ENCODE measurements at regions not wholly inside any gene's neighbourhood (a gene's known extent, or its start where the extent isn't known, plus 50 kb on each side); places are given as distances from the start of the nearest gene placed in this dataset.
"Not testable (repeated sequence)": the region's sequence is repeated elsewhere in the genome, so short reads cannot be mapped to it uniquely, and the experiment has no call there.

- Histone ChIP-seq H3K36me3 (ENCODE audit: control insufficient read depth in 1 of 2, insufficient read depth in 2 of 2, low read length in 2 of 2) (no peaks in the 10 kb centered on the region), H3K4me1 (ENCODE audit: control insufficient read depth in 1 of 2, insufficient read depth in 2 of 2, low read length in 2 of 2) (no peaks in the 10 kb centered on the region), H3K27ac (ENCODE audit: low read length) (no peak overlapping the region), H3K4me3 (ENCODE audit: low read depth in 1 of 2, low read length in 2 of 2) (no peak overlapping the region), H3K9me3 (ENCODE audit: control insufficient read depth in 1 of 2, low read length in 2 of 2) (peaks cover 0 to 9% of the 10 kb centered on the region in 2 donors), H3K27me3 (ENCODE audit: low read depth, low read length) (no peaks in the 10 kb centered on the region)
Measured at GRCh38 chr1:30462166-30462565, 261.2 kb downstream of the MATN1 start.

DNA sequence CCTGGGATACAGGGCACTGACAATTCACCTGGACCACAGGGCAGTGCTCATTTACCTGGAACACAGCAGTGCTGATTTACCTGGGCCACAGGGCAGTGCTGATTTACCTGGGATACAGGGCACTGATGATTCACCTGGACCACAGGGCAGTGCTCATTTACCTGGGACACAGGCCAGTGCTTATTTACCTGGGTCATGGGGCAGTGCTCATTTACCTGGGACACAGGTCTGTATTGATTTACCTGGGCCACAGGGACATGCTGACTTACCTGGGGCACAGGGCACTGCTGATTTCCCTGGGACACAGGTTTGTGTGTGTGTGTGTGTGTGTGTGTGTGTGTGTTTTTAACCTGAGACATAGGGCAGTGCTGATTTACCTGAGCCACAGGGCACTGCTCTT, 261.7 kb downstream of the MATN1 start:
- H3K36me3 ChIP-seq (ENCODE audit: control insufficient read depth in 1 of 2, insufficient read depth in 2 of 2, low read length in 2 of 2) = no peaks in the 10 kb centered on the region
- no peaks in the 10 kb centered on the region for H3K27me3 ChIP-seq (ENCODE audit: low read depth, low read length)
- H3K4me3 ChIP-seq (ENCODE audit: low read depth in 1 of 2, low read length in 2 of 2) = no peak overlapping the region
- no peaks in the 10 kb centered on the region for H3K4me1 ChIP-seq (ENCODE audit: control insufficient read depth in 1 of 2, insufficient read depth in 2 of 2, low read length in 2 of 2)
- H3K9me3 ChIP-seq (ENCODE audit: control insufficient read depth in 1 of 2, low read length in 2 of 2) = peaks cover 0 to 9% of the 10 kb centered on the region in 2 donors
- H3K27ac ChIP-seq (ENCODE audit: low read length) = no peak overlapping the region

GRCh38 chr1:30460661-30461060, 262.7 kb downstream of the MATN1 start:
- Histone ChIP-seq H3K9me3 (ENCODE audit: control insufficient read depth in 1 of 2, low read length in 2 of 2) (peaks cover 0 to 9% of the 10 kb centered on the region in 2 donors), H3K4me1 (ENCODE audit: control insufficient read depth in 1 of 2, insufficient read depth in 2 of 2, low read length in 2 of 2) (no peaks in the 10 kb centered on the region), H3K27me3 (ENCODE audit: low read depth, low read length) (no peaks in the 10 kb centered on the region), H3K27ac (ENCODE audit: low read length) (no peak overlapping the region), H3K36me3 (ENCODE audit: control insufficient read depth in 1 of 2, insufficient read depth in 2 of 2, low read length in 2 of 2) (no peaks in the 10 kb centered on the region), H3K4me3 (ENCODE audit: low read depth in 1 of 2, low read length in 2 of 2) (no peak overlapping the region)

DNA sequence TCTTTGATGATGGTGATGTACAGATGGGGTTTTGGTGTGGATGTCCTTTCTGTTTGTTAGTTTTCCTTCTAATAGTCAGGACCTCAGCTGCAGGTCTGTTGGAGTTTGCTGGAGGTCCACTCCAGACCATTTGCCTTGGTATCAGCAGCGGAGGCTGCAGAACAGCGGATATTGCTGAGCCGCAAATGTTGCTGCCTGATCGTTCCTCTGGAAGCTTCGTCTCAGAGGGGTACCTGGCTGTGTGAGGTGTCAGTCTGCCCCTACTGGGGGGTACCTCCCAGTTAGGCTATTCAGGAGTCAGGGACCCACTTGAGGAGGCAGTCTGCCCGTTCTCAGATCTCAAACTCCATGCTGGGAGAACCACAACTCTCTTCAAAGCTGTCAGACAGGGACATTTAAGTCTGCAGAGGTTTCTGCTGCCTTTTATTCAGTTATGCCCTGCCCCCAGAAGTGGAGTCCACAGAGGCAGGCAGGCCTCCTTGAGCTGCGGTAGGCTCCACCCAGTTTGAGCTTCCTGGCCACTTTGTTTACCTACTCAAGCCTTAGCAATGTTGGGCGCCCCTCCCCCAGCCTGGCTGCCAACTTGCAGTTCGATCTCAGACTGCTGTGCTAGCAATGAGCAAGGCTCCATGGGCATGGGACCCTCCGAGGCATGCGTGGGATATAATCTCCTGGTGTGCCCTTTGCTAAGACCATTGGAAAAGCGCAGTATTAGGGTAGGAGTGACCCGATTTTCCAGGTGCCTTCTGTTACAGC, 264.5 kb downstream of the MATN1 start:
- H3K27ac ChIP-seq (ENCODE audit: low read length); H3K36me3 ChIP-seq (ENCODE audit: control insufficient read depth in 1 of 2, insufficient read depth in 2 of 2, low read length in 2 of 2); H3K9me3 ChIP-seq (ENCODE audit: control insufficient read depth in 1 of 2, low read length in 2 of 2); H3K4me1 ChIP-seq (ENCODE audit: control insufficient read depth in 1 of 2, insufficient read depth in 2 of 2, low read length in 2 of 2); H3K4me3 ChIP-seq (ENCODE audit: low read depth in 1 of 2, low read length in 2 of 2); H3K27me3 ChIP-seq (ENCODE audit: low read depth, low read length): not testable (repeated sequence)

GRCh38 chr1:30452925-30453324, 270.5 kb downstream of the MATN1 start:
- H3K4me1 ChIP-seq (ENCODE audit: control insufficient read depth in 1 of 2, insufficient read depth in 2 of 2, low read length in 2 of 2) = no peaks in the 10 kb centered on the region
- no peak overlapping the region for H3K27ac ChIP-seq (ENCODE audit: low read length)
- no peak overlapping the region for H3K4me3 ChIP-seq (ENCODE audit: low read depth in 1 of 2, low read length in 2 of 2)
- no peaks in the 10 kb centered on the region for H3K9me3 ChIP-seq (ENCODE audit: control insufficient read depth in 1 of 2, low read length in 2 of 2)
- H3K36me3 ChIP-seq (ENCODE audit: control insufficient read depth in 1 of 2, insufficient read depth in 2 of 2, low read length in 2 of 2) = no peaks in the 10 kb centered on the region
- H3K27me3 ChIP-seq (ENCODE audit: low read depth, low read length) = no peaks in the 10 kb centered on the region

DNA sequence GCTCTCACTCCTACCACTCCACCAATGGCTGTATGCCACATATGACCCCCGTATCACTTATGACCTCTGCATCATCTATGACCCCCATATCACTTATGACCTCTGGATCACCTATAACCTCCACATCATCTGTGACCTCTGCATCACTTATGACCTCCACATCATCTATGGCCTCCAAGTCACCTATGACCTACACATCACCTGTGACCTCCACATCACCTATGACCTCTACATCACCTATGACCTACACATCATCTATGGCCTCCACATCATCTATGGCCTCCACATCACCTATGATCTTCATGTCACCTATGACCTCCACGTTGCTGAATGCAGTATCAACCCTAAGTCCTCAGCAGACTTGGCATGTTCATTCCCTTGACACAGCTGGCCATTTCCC, 271.2 kb downstream of the MATN1 start:
- H3K4me1 ChIP-seq (ENCODE audit: control insufficient read depth in 1 of 2, insufficient read depth in 2 of 2, low read length in 2 of 2) = no peaks in the 10 kb centered on the region
- no peaks in the 10 kb centered on the region for H3K36me3 ChIP-seq (ENCODE audit: control insufficient read depth in 1 of 2, insufficient read depth in 2 of 2, low read length in 2 of 2)
- H3K9me3 ChIP-seq (ENCODE audit: control insufficient read depth in 1 of 2, low read length in 2 of 2) = no peaks in the 10 kb centered on the region
- H3K4me3 ChIP-seq (ENCODE audit: low read depth in 1 of 2, low read length in 2 of 2) = no peak overlapping the region
- H3K27ac ChIP-seq (ENCODE audit: low read length) = no peak overlapping the region
- H3K27me3 ChIP-seq (ENCODE audit: low read depth, low read length) = no peaks in the 10 kb centered on the region

- H3K27ac ChIP-seq (ENCODE audit: low read length) = no peak overlapping the region
- no peaks in the 10 kb centered on the region for H3K27me3 ChIP-seq (ENCODE audit: low read depth, low read length)
- H3K9me3 ChIP-seq (ENCODE audit: control insufficient read depth in 1 of 2, low read length in 2 of 2) = no peaks in the 10 kb centered on the region
- no peaks in the 10 kb centered on the region for H3K36me3 ChIP-seq (ENCODE audit: control insufficient read depth in 1 of 2, insufficient read depth in 2 of 2, low read length in 2 of 2)
- no peak overlapping the region for H3K4me3 ChIP-seq (ENCODE audit: low read depth in 1 of 2, low read length in 2 of 2)
- H3K4me1 ChIP-seq (ENCODE audit: control insufficient read depth in 1 of 2, insufficient read depth in 2 of 2, low read length in 2 of 2) = no peaks in the 10 kb centered on the region
Measured at GRCh38 chr1:30451532-30452125, 271.8 kb downstream of the MATN1 start.

DNA sequence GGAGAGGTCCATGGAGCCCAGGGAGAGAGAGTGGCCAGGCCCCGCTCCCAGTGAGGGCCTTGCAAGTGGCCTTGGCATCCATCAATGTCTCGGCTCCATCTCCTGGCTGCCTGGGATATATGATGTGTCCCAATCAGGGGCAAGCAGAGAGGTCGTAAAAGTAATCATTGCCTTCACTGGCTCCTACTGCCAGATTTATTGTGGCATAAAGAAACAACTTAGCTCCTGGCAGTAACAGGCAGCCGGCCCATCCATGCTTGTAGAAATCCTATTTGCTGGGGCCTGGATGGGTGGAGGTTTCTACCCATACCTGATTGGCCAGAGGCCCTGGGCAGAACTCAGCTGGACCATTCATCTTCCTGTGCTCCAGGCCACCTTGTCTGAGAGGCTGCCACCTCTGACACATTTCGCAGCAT, 272.6 kb downstream of the MATN1 start:
- no peaks in the 10 kb centered on the region for H3K4me1 ChIP-seq (ENCODE audit: control insufficient read depth in 1 of 2, insufficient read depth in 2 of 2, low read length in 2 of 2)
- no peaks in the 10 kb centered on the region for H3K9me3 ChIP-seq (ENCODE audit: control insufficient read depth in 1 of 2, low read length in 2 of 2)
- no peak overlapping the region for H3K4me3 ChIP-seq (ENCODE audit: low read depth in 1 of 2, low read length in 2 of 2)
- no peaks in the 10 kb centered on the region for H3K27me3 ChIP-seq (ENCODE audit: low read depth, low read length)
- H3K27ac ChIP-seq (ENCODE audit: low read length) = no peak overlapping the region
- H3K36me3 ChIP-seq (ENCODE audit: control insufficient read depth in 1 of 2, insufficient read depth in 2 of 2, low read length in 2 of 2) = no peaks in the 10 kb centered on the region

- Histone ChIP-seq H3K9me3 (ENCODE audit: control insufficient read depth in 1 of 2, low read length in 2 of 2) (no peaks in the 10 kb centered on the region), H3K27ac (ENCODE audit: low read length) (no peak overlapping the region), H3K4me1 (ENCODE audit: control insufficient read depth in 1 of 2, insufficient read depth in 2 of 2, low read length in 2 of 2) (no peaks in the 10 kb centered on the region), H3K36me3 (ENCODE audit: control insufficient read depth in 1 of 2, insufficient read depth in 2 of 2, low read length in 2 of 2) (no peaks in the 10 kb centered on the region), H3K27me3 (ENCODE audit: low read depth, low read length) (no peaks in the 10 kb centered on the region), H3K4me3 (ENCODE audit: low read depth in 1 of 2, low read length in 2 of 2) (no peak overlapping the region)
Measured at GRCh38 chr1:30450148-30450817, 273.1 kb downstream of the MATN1 start.

- Histone ChIP-seq H3K4me3 (ENCODE audit: low read depth in 1 of 2, low read length in 2 of 2) (no peak overlapping the region), H3K36me3 (ENCODE audit: control insufficient read depth in 1 of 2, insufficient read depth in 2 of 2, low read length in 2 of 2) (no peaks in the 10 kb centered on the region), H3K27ac (ENCODE audit: low read length) (no peak overlapping the region), H3K27me3 (ENCODE audit: low read depth, low read length) (no peaks in the 10 kb centered on the region), H3K4me1 (ENCODE audit: control insufficient read depth in 1 of 2, insufficient read depth in 2 of 2, low read length in 2 of 2) (no peaks in the 10 kb centered on the region), H3K9me3 (ENCODE audit: control insufficient read depth in 1 of 2, low read length in 2 of 2) (no peaks in the 10 kb centered on the region)
Measured at GRCh38 chr1:30449428-30450147, 273.8 kb downstream of the MATN1 start.

DNA sequence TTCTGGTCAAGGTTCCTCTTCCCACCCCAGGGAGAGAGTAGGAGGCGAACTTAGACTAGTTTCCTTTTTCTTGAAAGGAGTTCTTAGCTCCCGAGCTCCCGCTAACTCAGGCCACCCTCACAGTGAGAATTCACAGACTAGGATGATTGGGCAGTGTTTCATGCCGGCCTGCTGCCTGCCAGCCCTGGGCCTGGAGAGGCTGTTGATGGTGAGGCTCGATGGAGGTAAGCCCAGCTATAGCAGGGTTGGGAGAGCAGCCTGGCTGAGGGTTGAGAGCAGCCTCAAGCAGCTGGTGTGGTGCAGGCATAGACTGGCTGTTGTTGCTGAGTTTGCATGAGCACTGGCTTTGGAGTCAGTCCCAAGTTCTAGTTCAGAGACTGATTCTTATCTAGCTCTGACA, 274.4 kb downstream of the MATN1 start:
- Histone ChIP-seq H3K4me3 (ENCODE audit: low read depth in 1 of 2, low read length in 2 of 2) (no peak overlapping the region), H3K4me1 (ENCODE audit: control insufficient read depth in 1 of 2, insufficient read depth in 2 of 2, low read length in 2 of 2) (no peaks in the 10 kb centered on the region)

More for the DNA sequence above, 274.4 kb downstream of the MATN1 start:
- Histone ChIP-seq H3K9me3 (ENCODE audit: control insufficient read depth in 1 of 2, low read length in 2 of 2) (peaks cover 0 to 3% of the 10 kb centered on the region in 2 donors), H3K27me3 (ENCODE audit: low read depth, low read length) (no peaks in the 10 kb centered on the region), H3K36me3 (ENCODE audit: control insufficient read depth in 1 of 2, insufficient read depth in 2 of 2, low read length in 2 of 2) (no peaks in the 10 kb centered on the region), H3K27ac (ENCODE audit: low read length) (no peak overlapping the region)
